Nephron (organoid): ENCODE measurements at regions not wholly inside any gene's neighbourhood (a gene's known extent, or its start where the extent isn't known, plus 50 kb on each side); places are given as distances from the start of the nearest gene placed in this dataset.

Experiments
- H3K27ac Mint-ChIP-seq, 3 experiments: 2 replicates each; pipeline ENCODE4 v1.8.0; 2020; ENCODE audit warnings: mixed read lengths in 3 of 3, mild to moderate bottlenecking in 2 of 3, moderate library complexity in 1 of 3
- H3K27me3 Mint-ChIP-seq: 2 replicates; pipeline ENCODE4 v1.8.0; 2021; ENCODE audit warnings: low read depth, mild to moderate bottlenecking, moderate library complexity, mixed read lengths
- H3K36me3 Mint-ChIP-seq: 2 replicates; pipeline ENCODE4 v1.8.0; 2020; ENCODE audit warnings: low read depth, mixed read lengths
- H3K4me1 Mint-ChIP-seq: 2 replicates; pipeline ENCODE4 v1.8.0; 2020; ENCODE audit warnings: mixed read lengths
- H3K4me3 Mint-ChIP-seq, 3 experiments: 2 replicates each; pipeline ENCODE4 v1.8.0; 2020; ENCODE audit warnings: mild to moderate bottlenecking in 3 of 3, mixed read lengths in 3 of 3, moderate library complexity in 2 of 3
- H3K9me3 Mint-ChIP-seq: 2 replicates; pipeline ENCODE4 v1.8.0; 2020; ENCODE audit warnings: mixed read lengths
- CTCF ChIP-seq, 3 experiments: fragments of 200-600 bp; sonication (generic); IDR thresholded peaks; one replicate each; pipeline ENCODE4 v1.5.0; 2021; ENCODE audit warnings: antibody characterized with exemption in 3 of 3; ENCODE audit not compliant: unreplicated experiment in 3 of 3

GRCh38 chr6:12494161-12494560 is 204.0 kb downstream of the EDN1 start:
- no peak for TF ChIP-seq CTCF (IDR thresholded peaks at IDR 0.05; ENCODE audit: unreplicated experiment in 3 of 3)
- H3K27ac Mint-ChIP-seq, result no peak overlapping the region
- H3K27me3 Mint-ChIP-seq, result no peaks in the 10 kb centered on the region
- no peak overlapping the region for H3K4me3 Mint-ChIP-seq
- H3K9me3 Mint-ChIP-seq, result peaks cover 21% of the 10 kb centered on the region
- no peaks in the 10 kb centered on the region for H3K36me3 Mint-ChIP-seq
- no peaks in the 10 kb centered on the region for H3K4me1 Mint-ChIP-seq

GRCh38 chr6:12501990-12502389 is 211.8 kb downstream of the EDN1 start:
- H3K27ac Mint-ChIP-seq, result no peak overlapping the region
- no peaks in the 10 kb centered on the region for H3K36me3 Mint-ChIP-seq
- no peaks in the 10 kb centered on the region for H3K27me3 Mint-ChIP-seq
- H3K4me1 Mint-ChIP-seq, result no peaks in the 10 kb centered on the region
- no peak for TF ChIP-seq CTCF (IDR thresholded peaks at IDR 0.05; ENCODE audit: unreplicated experiment in 3 of 3)
- peaks cover 12% of the 10 kb centered on the region for H3K9me3 Mint-ChIP-seq
- no peak overlapping the region for H3K4me3 Mint-ChIP-seq

GRCh38 chr6:12504325-12504966 is 212.1 kb upstream of the PHACTR1 start:
- no peaks in the 10 kb centered on the region for H3K36me3 Mint-ChIP-seq
- no peak overlapping the region for H3K27ac Mint-ChIP-seq
- no peaks in the 10 kb centered on the region for H3K4me1 Mint-ChIP-seq
- TF ChIP-seq CTCF (IDR thresholded peaks at IDR 0.05; ENCODE audit: unreplicated experiment in 3 of 3), result no peak
- no peak overlapping the region for H3K4me3 Mint-ChIP-seq
- H3K9me3 Mint-ChIP-seq, result peaks cover under 1% of the 10 kb centered on the region
- H3K27me3 Mint-ChIP-seq, result peaks cover 5% of the 10 kb centered on the region

- peaks cover 5% of the 10 kb centered on the region for H3K27me3 Mint-ChIP-seq
- no peaks in the 10 kb centered on the region for H3K4me1 Mint-ChIP-seq
- H3K9me3 Mint-ChIP-seq, result no peaks in the 10 kb centered on the region
- no peak for TF ChIP-seq CTCF (IDR thresholded peaks at IDR 0.05; ENCODE audit: unreplicated experiment in 3 of 3)
- no peak overlapping the region for H3K4me3 Mint-ChIP-seq
- H3K36me3 Mint-ChIP-seq, result no peaks in the 10 kb centered on the region
- H3K27ac Mint-ChIP-seq, result no peak overlapping the region
Observed at GRCh38 chr6:12505486-12505885, 211.1 kb upstream of the PHACTR1 start.

GRCh38 chr6:12506159-12506558 is 210.4 kb upstream of the PHACTR1 start:
- Mint-ChIP-seq H3K4me3 (no peak overlapping the region), H3K4me1 (no peaks in the 10 kb centered on the region), H3K27me3 (peaks cover 5% of the 10 kb centered on the region), H3K27ac (no peak overlapping the region), H3K9me3 (no peaks in the 10 kb centered on the region), H3K36me3 (no peaks in the 10 kb centered on the region)
- no peak for TF ChIP-seq CTCF (IDR thresholded peaks at IDR 0.05; ENCODE audit: unreplicated experiment in 3 of 3)

GRCh38 chr6:12507636-12508035 is 208.9 kb upstream of the PHACTR1 start:
- no peak overlapping the region for H3K4me3 Mint-ChIP-seq
- H3K27ac Mint-ChIP-seq, result no peak overlapping the region
- no peak for TF ChIP-seq CTCF (IDR thresholded peaks at IDR 0.05; ENCODE audit: unreplicated experiment in 3 of 3)
- H3K36me3 Mint-ChIP-seq, result no peaks in the 10 kb centered on the region
- H3K27me3 Mint-ChIP-seq, result peaks cover 5% of the 10 kb centered on the region
- H3K4me1 Mint-ChIP-seq, result no peaks in the 10 kb centered on the region
- no peaks in the 10 kb centered on the region for H3K9me3 Mint-ChIP-seq
